ENCODE measurements at regions not wholly inside any gene's neighbourhood (a gene's known extent, or its start where the extent isn't known, plus 50 kb on each side); places are given as distances from the start of the nearest gene placed in this dataset.

GRCh38 chr9:27991221-27991620 is 417.9 kb upstream of the C9orf72 start (continued):
- no peak for TF ChIP-seq NFE2L1 (CRISPR knock-in tag; IDR thresholded peaks at IDR 0.05; ENCODE audit: borderline replicate concordance)
- TF ChIP-seq, protein P1, sequence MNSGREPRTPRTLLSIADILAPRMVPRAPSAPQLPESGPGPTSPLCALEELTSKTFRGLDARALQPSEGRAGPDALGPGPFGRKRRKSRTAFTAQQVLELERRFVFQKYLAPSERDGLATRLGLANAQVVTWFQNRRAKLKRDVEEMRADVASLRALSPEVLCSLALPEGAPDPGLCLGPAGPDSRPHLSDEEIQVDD (CRISPR knock-in tag; IDR thresholded peaks at IDR 0.05; ENCODE audit: borderline replicate concordance), result no peak
- TF ChIP-seq, protein P2, sequence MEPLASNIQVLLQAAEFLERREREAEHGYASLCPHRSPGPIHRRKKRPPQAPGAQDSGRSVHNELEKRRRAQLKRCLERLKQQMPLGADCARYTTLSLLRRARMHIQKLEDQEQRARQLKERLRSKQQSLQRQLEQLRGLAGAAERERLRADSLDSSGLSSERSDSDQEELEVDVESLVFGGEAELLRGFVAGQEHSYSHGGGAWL (CRISPR knock-in tag; IDR thresholded peaks at IDR 0.05), result no peak
- TF ChIP-seq ELF3 (CRISPR knock-in tag; IDR thresholded peaks at IDR 0.05), result no peak
- no peak for TF ChIP-seq NR2F6 (IDR thresholded peaks at IDR 0.05)
- TF ChIP-seq NR2F6 (CRISPR knock-in tag; IDR thresholded peaks at IDR 0.05), result no peak
- TF ChIP-seq FOXK2 (IDR thresholded peaks at IDR 0.05), result no peak
- no peak for TF ChIP-seq FOXK1 (CRISPR knock-in tag; IDR thresholded peaks at IDR 0.05; ENCODE audit: borderline replicate concordance, low read depth)
- TF ChIP-seq SPEN (CRISPR knock-in tag; IDR thresholded peaks at IDR 0.05; ENCODE audit: low read depth), result no peak

- Histone ChIP-seq H3K27ac (ENCODE audit: extremely low read length, insufficient read depth, low read length) (no peak overlapping the region), H3K36me3 (replicated peaks in 1 of 2; ENCODE audit: control insufficient read depth in 1 of 2, insufficient read depth in 2 of 2, low read length in 2 of 2) (no peaks in the 10 kb centered on the region), H3K27me3 (ENCODE audit: control insufficient read depth in 1 of 2, insufficient read depth in 2 of 2, low read length in 2 of 2) (no peaks in the 10 kb centered on the region), H4K20me1 (ENCODE audit: insufficient read depth, low read length) (no peaks in the 10 kb centered on the region), H3K4me3 (replicated peaks in 1 of 3; ENCODE audit: insufficient read depth in 1 of 3, low read depth in 2 of 3, low read length in 3 of 3) (no peak overlapping the region), H3K9me3 (ENCODE audit: low read length) (no peaks in the 10 kb centered on the region), H3K4me2 (ENCODE audit: low read depth, low read length) (no peak overlapping the region), H3K79me2 (ENCODE audit: insufficient read depth, low read length) (no peaks in the 10 kb centered on the region), H3K9ac (ENCODE audit: insufficient read depth, low read depth, low read length) (no peak overlapping the region), H2AFZ (ENCODE audit: low read length) (no peak overlapping the region), H3K4me1 (ENCODE audit: insufficient read depth, low read length) (no peaks in the 10 kb centered on the region)
- intact Hi-C loops (cut with micrococcal nuclease; ENCODE audit: unreplicated experiment), result no loop called here
- no peak for ATAC-seq
- TF ChIP-seq ZNF468 (CRISPR knock-in tag; IDR thresholded peaks at IDR 0.05), result no peak
- TF ChIP-seq, protein P3, sequence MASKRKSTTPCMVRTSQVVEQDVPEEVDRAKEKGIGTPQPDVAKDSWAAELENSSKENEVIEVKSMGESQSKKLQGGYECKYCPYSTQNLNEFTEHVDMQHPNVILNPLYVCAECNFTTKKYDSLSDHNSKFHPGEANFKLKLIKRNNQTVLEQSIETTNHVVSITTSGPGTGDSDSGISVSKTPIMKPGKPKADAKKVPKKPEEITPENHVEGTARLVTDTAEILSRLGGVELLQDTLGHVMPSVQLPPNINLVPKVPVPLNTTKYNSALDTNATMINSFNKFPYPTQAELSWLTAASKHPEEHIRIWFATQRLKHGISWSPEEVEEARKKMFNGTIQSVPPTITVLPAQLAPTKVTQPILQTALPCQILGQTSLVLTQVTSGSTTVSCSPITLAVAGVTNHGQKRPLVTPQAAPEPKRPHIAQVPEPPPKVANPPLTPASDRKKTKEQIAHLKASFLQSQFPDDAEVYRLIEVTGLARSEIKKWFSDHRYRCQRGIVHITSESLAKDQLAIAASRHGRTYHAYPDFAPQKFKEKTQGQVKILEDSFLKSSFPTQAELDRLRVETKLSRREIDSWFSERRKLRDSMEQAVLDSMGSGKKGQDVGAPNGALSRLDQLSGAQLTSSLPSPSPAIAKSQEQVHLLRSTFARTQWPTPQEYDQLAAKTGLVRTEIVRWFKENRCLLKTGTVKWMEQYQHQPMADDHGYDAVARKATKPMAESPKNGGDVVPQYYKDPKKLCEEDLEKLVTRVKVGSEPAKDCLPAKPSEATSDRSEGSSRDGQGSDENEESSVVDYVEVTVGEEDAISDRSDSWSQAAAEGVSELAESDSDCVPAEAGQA (IDR thresholded peaks at IDR 0.05; ENCODE audit: low read depth), result no peak
- TF ChIP-seq, protein P3 (CRISPR knock-in tag; IDR thresholded peaks at IDR 0.05; ENCODE audit: borderline replicate concordance), result no peak
- TF ChIP-seq ZNF180 (CRISPR knock-in tag; IDR thresholded peaks at IDR 0.05; ENCODE audit: borderline replicate concordance, low read depth), result no peak
- no TSS peak for BruUV-seq (replicated peaks)
- in situ Hi-C loops (cut with HindIII; ENCODE audit: extremely low pct_ligation_motif_present, low pct_unique_long_range_greater_than_20kb), result no loop called here
- 0% methylated on average over 1 of the region's 1 CpG for WGBS (ENCODE audit: low lambda C conversion rate)
- no peak for FAIRE-seq
- DNase-seq (ENCODE audit: low spot score), result no peak
- CTCF ChIA-PET (ENCODE audit: low intra/inter-chr PET ratio, low total read pairs), result no interaction called here
- POLR2A ChIA-PET, result no interaction called here
These were observed 427.8 kb upstream of the C9orf72 start for GRCh38 chr9:28001096-28001495.
